B cell (primary cell): ENCODE measurements at regions not wholly inside any gene's neighbourhood (a gene's known extent, or its start where the extent isn't known, plus 50 kb on each side); places are given as distances from the start of the nearest gene placed in this dataset.

Experiments used
- ATAC-seq: fragments of 200-7000 bp; cut with Tn5 transposase; one replicate; pipeline ENCODE4 v1.10.0; 2021; ENCODE audit warnings: low read depth, mild to moderate bottlenecking, moderate number of reproducible peaks, moderate library complexity
- CTCF ChIA-PET: fragments of 350-600 bp; sonication (Branson Sonifier 250); formaldehyde crosslinking; loops from one replicate; lab custom pipeline; 2021; ENCODE audit warnings: antibody characterized with exemption, inconsistent platforms; lab: Charles Lee
- POLR2A ChIA-PET: fragments of 350-600 bp; sonication (Branson Sonifier 250); formaldehyde crosslinking; loops from one replicate; lab custom pipeline; 2021; ENCODE audit warnings: antibody characterized with exemption; lab: Charles Lee
- DNase-seq: peaks from one replicate; pipeline ENCODE4 v3.0.0; 2013
- H2AFZ ChIP-seq: 2 replicates; pipeline ENCODE4 v1.6.1; 2012; ENCODE audit warnings: mild to moderate bottlenecking, low read depth, low read length; ENCODE audit not compliant: insufficient read depth, poor library complexity, severe bottlenecking
- H3K27ac ChIP-seq, 2 donors: 1 replicate in 1 of 2; 2 replicates in 1 of 2; pipeline ENCODE4 v1.5.1; 2012 to 2013; ENCODE audit warnings: low read length in 2 of 2, mild to moderate bottlenecking in 2 of 2, moderate library complexity in 1 of 2
- H3K27me3 ChIP-seq, 4 experiments: fragments of 200-600 bp in 1 of 4; sonication (generic) in 1 of 4; replicated peaks in 1 of 4; 1 replicate in 2 of 4; 2 replicates in 2 of 4; pipeline versions ENCODE4 v1.6.1 to v1.7.0; 2013 to 2016; ENCODE audit warnings: low read length in 3 of 4, mild to moderate bottlenecking in 2 of 4, mixed read lengths in 1 of 4, moderate library complexity in 1 of 4; ENCODE audit not compliant: insufficient read depth in 4 of 4, control insufficient read depth in 3 of 4; ENCODE audit errors: control extremely low read depth in 1 of 4
- H3K36me3 ChIP-seq, 2 experiments: replicated peaks in 1 of 2; 1 replicate in 1 of 2; 2 replicates in 1 of 2; pipeline versions ENCODE4 v1.6.1 to v1.7.1; 2013; ENCODE audit warnings: low read length in 1 of 2; ENCODE audit not compliant: insufficient read depth in 2 of 2, control insufficient read depth in 1 of 2; ENCODE audit errors: control extremely low read depth in 1 of 2, extremely low read depth in 1 of 2
- H3K4me1 ChIP-seq, 2 donors: fragments of 200-600 bp in 1 of 2; sonication (generic) in 1 of 2; 1 replicate in 1 of 2; 2 replicates in 1 of 2; pipeline versions ENCODE4 v1.5.1 to v1.6.1; 2013 to 2017; ENCODE audit warnings: low read length in 2 of 2; ENCODE audit not compliant: control insufficient read depth in 2 of 2, insufficient read depth in 2 of 2
- H3K4me2 ChIP-seq: replicated peaks from 2 replicates; pipeline ENCODE3; 2012; ENCODE audit warnings: mild to moderate bottlenecking, low read depth, low read length; ENCODE audit not compliant: poor library complexity, severe bottlenecking
- H3K4me3 ChIP-seq, 5 experiments: fragments of 200-600 bp in 1 of 5; sonication (generic) in 1 of 5; 1 replicate in 3 of 5; 2 replicates in 2 of 5; pipeline versions ENCODE4 v1.5.1 to v1.7.0; 2011 to 2016; ENCODE audit warnings: low read length in 4 of 5, mild to moderate bottlenecking in 4 of 5, low read depth in 2 of 5, control low read depth in 1 of 5, moderate library complexity in 1 of 5; ENCODE audit not compliant: insufficient read depth in 1 of 5; ENCODE audit errors: control extremely low read depth in 1 of 5, extremely low read depth in 1 of 5
- H3K79me2 ChIP-seq: fragments of 200-600 bp; sonication (generic); one replicate; pipeline ENCODE4 v1.6.0; 2016; ENCODE audit warnings: low read length; ENCODE audit not compliant: control insufficient read depth, insufficient read depth
- H3K9ac ChIP-seq: fragments of 200-600 bp; sonication (generic); 2 replicates; pipeline ENCODE4 v1.6.1; 2017; ENCODE audit warnings: mild to moderate bottlenecking, low read length, moderate library complexity
- H3K9me3 ChIP-seq, 3 donors: one replicate each; pipeline versions ENCODE4 v1.6.1 to v1.7.1; 2013; ENCODE audit warnings: low read length in 2 of 3; ENCODE audit not compliant: control insufficient read depth in 2 of 3, insufficient read depth in 1 of 3; ENCODE audit errors: control extremely low read depth in 1 of 3
- H4K20me1 ChIP-seq: 2 replicates; pipeline ENCODE4 v1.6.0; 2012; ENCODE audit warnings: mild to moderate bottlenecking, low read length; ENCODE audit not compliant: insufficient read depth, control insufficient read depth, poor library complexity, severe bottlenecking
- H3K27ac Mint-ChIP-seq: one replicate; pipeline ENCODE4 v1.8.0; 2021; ENCODE audit warnings: mixed read lengths
- H3K27me3 Mint-ChIP-seq: one replicate; pipeline ENCODE4 v1.8.0; 2021; ENCODE audit warnings: mixed read lengths
- H3K4me1 Mint-ChIP-seq: one replicate; pipeline ENCODE4 v1.8.0; 2021; ENCODE audit warnings: mixed read lengths
- H3K4me3 Mint-ChIP-seq: one replicate; pipeline ENCODE4 v1.8.0; 2021; ENCODE audit warnings: mixed read lengths
- H3K9me3 Mint-ChIP-seq: one replicate; pipeline ENCODE4 v1.8.0; 2022; ENCODE audit warnings: mixed read lengths; ENCODE audit not compliant: insufficient read depth
- EZH2 ChIP-seq: IDR thresholded peaks from 2 replicates; pipeline ENCODE4 v1.6.1; 2012; ENCODE audit warnings: borderline replicate concordance, low read depth, mild to moderate bottlenecking, moderate library complexity, low read length; ENCODE audit not compliant: insufficient read depth, poor library complexity, severe bottlenecking
- WGBS: methylation state at CpG from one replicate; pipeline ENCODE4 v1.1.5; 2013; ENCODE audit warnings: missing lambda C conversion rate; ENCODE audit not compliant: insufficient coverage; 5-methylcytosine and 5-hydroxymethylcytosine counted together
- intact Hi-C: fragments of 100-400 bp; cut with micrococcal nuclease; formaldehyde crosslinking; loops from one replicate; pipeline ENCODE4 v1.10.0; 2022
- TF ChIP-seq, protein P1 (sequence below): fragments of 200-600 bp; IDR thresholded peaks from one replicate; pipeline ENCODE4 v1.8.0; 2022; ENCODE audit warnings: antibody characterized with exemption, mild to moderate bottlenecking

DNA sequence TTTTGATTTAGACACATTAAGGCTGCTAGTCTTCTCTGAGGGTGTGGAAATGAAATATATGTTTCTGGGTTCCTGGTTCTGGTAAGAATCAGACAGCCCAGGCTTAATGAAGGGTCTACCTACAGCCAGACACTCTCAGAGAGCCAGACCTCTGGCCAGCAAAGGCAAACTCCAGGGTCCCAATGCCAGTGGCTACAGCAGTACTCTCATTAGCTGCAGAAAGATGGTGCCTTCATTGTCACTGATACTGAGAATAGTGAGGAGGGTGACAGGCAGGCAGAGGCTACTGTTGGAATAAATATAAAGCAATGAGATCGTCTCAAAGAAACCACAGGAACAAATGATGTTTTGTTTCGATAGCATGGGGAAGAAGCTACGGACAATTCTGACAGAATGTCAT, 437.6 kb downstream of the GPM6A start:
- DNase-seq (no peak), ATAC-seq (no peak)
- H3K4me3 Mint-ChIP-seq: no peak overlapping the region
- no peak overlapping the region for H3K4me3 ChIP-seq
- H3K27me3 Mint-ChIP-seq: no peaks in the 10 kb centered on the region
- no peak overlapping the region for H3K27ac Mint-ChIP-seq
- no peaks in the 10 kb centered on the region for H3K4me1 Mint-ChIP-seq
- no peaks in the 10 kb centered on the region for H3K9me3 ChIP-seq
- no peak overlapping the region for H2AFZ ChIP-seq
- H3K36me3 ChIP-seq: no peaks in the 10 kb centered on the region
- no peak overlapping the region for H3K27ac ChIP-seq
- ChIA-PET CTCF (no interaction called here), POLR2A (no interaction called here)
- WGBS: 83% methylated on average over 3 of the region's 3 CpGs
- H3K9ac ChIP-seq: no peak overlapping the region
- no peaks in the 10 kb centered on the region for H3K9me3 Mint-ChIP-seq
- TF ChIP-seq, protein P1, sequence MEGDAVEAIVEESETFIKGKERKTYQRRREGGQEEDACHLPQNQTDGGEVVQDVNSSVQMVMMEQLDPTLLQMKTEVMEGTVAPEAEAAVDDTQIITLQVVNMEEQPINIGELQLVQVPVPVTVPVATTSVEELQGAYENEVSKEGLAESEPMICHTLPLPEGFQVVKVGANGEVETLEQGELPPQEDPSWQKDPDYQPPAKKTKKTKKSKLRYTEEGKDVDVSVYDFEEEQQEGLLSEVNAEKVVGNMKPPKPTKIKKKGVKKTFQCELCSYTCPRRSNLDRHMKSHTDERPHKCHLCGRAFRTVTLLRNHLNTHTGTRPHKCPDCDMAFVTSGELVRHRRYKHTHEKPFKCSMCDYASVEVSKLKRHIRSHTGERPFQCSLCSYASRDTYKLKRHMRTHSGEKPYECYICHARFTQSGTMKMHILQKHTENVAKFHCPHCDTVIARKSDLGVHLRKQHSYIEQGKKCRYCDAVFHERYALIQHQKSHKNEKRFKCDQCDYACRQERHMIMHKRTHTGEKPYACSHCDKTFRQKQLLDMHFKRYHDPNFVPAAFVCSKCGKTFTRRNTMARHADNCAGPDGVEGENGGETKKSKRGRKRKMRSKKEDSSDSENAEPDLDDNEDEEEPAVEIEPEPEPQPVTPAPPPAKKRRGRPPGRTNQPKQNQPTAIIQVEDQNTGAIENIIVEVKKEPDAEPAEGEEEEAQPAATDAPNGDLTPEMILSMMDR: no peak
- TF ChIP-seq EZH2: no peak
- no peaks in the 10 kb centered on the region for H4K20me1 ChIP-seq
- intact Hi-C loops: no loop called here
- no peaks in the 10 kb centered on the region for H3K79me2 ChIP-seq
- no peaks in the 10 kb centered on the region for H3K4me1 ChIP-seq
- H3K27me3 ChIP-seq: no peaks in the 10 kb centered on the region
- no peak overlapping the region for H3K4me2 ChIP-seq

DNA sequence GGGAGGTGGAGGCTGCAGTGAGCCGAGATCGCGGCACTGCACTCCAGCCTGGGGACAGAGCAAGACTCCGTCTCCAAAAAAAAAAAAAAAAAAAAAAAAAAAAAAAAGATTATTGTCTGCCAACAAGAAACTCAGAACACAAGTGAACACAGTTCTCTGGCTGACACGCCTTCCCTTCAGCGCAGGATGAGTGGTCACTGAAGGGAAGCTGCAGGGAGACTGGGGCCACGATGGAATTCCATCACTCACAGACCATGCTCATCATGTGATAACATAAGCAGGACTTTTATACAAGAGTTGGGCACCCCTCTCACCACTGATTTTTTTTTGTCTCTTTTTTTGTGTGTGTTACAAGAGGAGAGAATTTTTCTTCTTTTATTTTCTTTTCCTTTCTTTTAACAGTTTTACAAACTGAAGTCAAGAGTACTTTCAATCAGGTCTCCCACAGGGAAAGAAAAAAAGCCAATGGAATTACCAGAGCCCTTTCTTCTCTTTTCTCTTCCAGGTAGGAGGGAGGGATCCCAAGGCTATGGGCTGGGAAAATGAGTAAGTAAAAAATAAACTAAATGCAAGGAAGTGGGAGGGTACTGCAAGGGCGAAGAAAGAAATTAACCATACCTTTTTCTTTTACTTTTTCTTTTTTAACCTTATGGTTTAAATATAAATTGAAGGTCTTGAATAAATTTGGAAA, 435.6 kb downstream of the GPM6A start:
- H3K4me3 Mint-ChIP-seq: no peak overlapping the region
- no peak overlapping the region for H3K27ac Mint-ChIP-seq
- no peaks in the 10 kb centered on the region for H3K79me2 ChIP-seq
- CTCF ChIA-PET: no interaction called here
- no peaks in the 10 kb centered on the region for H3K27me3 Mint-ChIP-seq
- no peak for ATAC-seq
- H3K9ac ChIP-seq: no peak overlapping the region
- WGBS: 100% methylated on average over 2 of the region's 8 CpGs
- no peaks in the 10 kb centered on the region for H3K4me1 ChIP-seq
- H3K9me3 ChIP-seq: no peaks in the 10 kb centered on the region
- TF ChIP-seq EZH2: no peak
- TF ChIP-seq, protein P1: no peak
- POLR2A ChIA-PET: no interaction called here
- no peak overlapping the region for H3K4me3 ChIP-seq
- no peak overlapping the region for H3K27ac ChIP-seq
- H3K9me3 Mint-ChIP-seq: no peaks in the 10 kb centered on the region
- no peaks in the 10 kb centered on the region for H3K36me3 ChIP-seq
- DNase-seq: no peak
- H4K20me1 ChIP-seq: no peaks in the 10 kb centered on the region
- no peak overlapping the region for H2AFZ ChIP-seq
- no peaks in the 10 kb centered on the region for H3K27me3 ChIP-seq
- no peak overlapping the region for H3K4me2 ChIP-seq
- no peaks in the 10 kb centered on the region for H3K4me1 Mint-ChIP-seq
- intact Hi-C loops: no loop called here
